ENCODE measurements at regions not wholly inside any gene's neighbourhood (a gene's known extent, or its start where the extent isn't known, plus 50 kb on each side); places are given as distances from the start of the nearest gene placed in this dataset.
"Not testable (repeated sequence)": the region's sequence is repeated elsewhere in the genome, so short reads cannot be mapped to it uniquely, and the experiment has no call there.

DNA sequence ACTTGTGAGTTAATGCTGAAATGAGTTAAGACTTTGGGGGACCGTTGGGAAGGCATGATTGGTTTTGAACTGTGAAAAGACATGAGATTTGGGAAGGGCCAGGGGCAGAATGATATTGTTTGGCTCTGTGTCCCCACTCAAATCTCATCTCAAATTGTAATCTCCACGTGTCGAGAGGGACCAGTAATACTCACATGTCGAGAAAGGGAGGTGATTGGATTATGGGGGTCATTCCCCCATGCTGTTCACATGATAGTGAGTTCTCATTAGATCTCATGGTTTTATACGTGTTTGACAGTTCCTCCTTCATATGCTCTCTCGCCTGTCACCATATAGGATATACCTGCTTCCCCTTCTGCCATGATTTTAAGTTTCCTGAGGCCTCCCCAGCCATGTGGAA, 245.3 kb downstream of the CGGBP1 start:
- TF ChIP-seq, protein P1, sequence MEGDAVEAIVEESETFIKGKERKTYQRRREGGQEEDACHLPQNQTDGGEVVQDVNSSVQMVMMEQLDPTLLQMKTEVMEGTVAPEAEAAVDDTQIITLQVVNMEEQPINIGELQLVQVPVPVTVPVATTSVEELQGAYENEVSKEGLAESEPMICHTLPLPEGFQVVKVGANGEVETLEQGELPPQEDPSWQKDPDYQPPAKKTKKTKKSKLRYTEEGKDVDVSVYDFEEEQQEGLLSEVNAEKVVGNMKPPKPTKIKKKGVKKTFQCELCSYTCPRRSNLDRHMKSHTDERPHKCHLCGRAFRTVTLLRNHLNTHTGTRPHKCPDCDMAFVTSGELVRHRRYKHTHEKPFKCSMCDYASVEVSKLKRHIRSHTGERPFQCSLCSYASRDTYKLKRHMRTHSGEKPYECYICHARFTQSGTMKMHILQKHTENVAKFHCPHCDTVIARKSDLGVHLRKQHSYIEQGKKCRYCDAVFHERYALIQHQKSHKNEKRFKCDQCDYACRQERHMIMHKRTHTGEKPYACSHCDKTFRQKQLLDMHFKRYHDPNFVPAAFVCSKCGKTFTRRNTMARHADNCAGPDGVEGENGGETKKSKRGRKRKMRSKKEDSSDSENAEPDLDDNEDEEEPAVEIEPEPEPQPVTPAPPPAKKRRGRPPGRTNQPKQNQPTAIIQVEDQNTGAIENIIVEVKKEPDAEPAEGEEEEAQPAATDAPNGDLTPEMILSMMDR (IDR thresholded peaks at IDR 0.05): not testable (repeated sequence)
- not testable (repeated sequence) for TF ChIP-seq POLR2A (IDR thresholded peaks at IDR 0.05); EP300 (IDR thresholded peaks at IDR 0.05; ENCODE audit: low read depth)
